Motor neuron (in vitro differentiated cells): ENCODE measurements at regions not wholly inside any gene's neighbourhood (a gene's known extent, or its start where the extent isn't known, plus 50 kb on each side); places are given as distances from the start of the nearest gene placed in this dataset.
A peak's percentile ranks its signal among the peaks of the same experiment; 100 is the strongest.

Experiments used
- ATAC-seq, 8 experiments: fragments of 200-7000 bp; cut with Tn5 transposase; replicated peaks in 6 of 8; 2 replicates each; pipeline ENCODE4 v1.8.0; 2021; ENCODE audit warnings: mild to moderate bottlenecking in 8 of 8, moderate library complexity in 8 of 8
- H3K27ac ChIP-seq, 2 donors: fragments of 250-450 bp; sonication (Bioruptor Pico); 2 replicates each; pipeline ENCODE4 v1.9.0; 2021; ENCODE audit warnings: antibody characterized with exemption in 2 of 2, mild to moderate bottlenecking in 2 of 2, moderate library complexity in 1 of 2
- H3K4me1 ChIP-seq, 2 donors: fragments of 250-450 bp; sonication (Bioruptor Pico); replicated peaks in 1 of 2; 2 replicates each; pipeline ENCODE4 v1.6.1; 2021; ENCODE audit warnings: antibody characterized with exemption in 2 of 2, mild to moderate bottlenecking in 2 of 2, moderate library complexity in 1 of 2
- H3K4me3 ChIP-seq, 5 donors: fragments of 250-450 bp; sonication (Bioruptor Pico); 2 replicates each; pipeline ENCODE4 v1.9.0; 2021; ENCODE audit warnings: antibody characterized with exemption in 5 of 5, mild to moderate bottlenecking in 5 of 5, moderate library complexity in 4 of 5
- WGBS, 10 experiments: fragments of 450-650 bp; shearing (Covaris generic); methylation state at CpG; one replicate each; pipeline ENCODE4 v1.0.0; 2022; 5-methylcytosine and 5-hydroxymethylcytosine counted together
- in situ Hi-C, 9 experiments: fragments of 400-800 bp; cut with MboI; loops; one replicate each; pipeline ENCODE4 v1.15.0; 2021; ENCODE audit warnings: low sequenced_read_pairs in 9 of 9, low pct_unique_long_range_greater_than_20kb in 2 of 9; ENCODE audit not compliant: unreplicated experiment in 9 of 9

DNA sequence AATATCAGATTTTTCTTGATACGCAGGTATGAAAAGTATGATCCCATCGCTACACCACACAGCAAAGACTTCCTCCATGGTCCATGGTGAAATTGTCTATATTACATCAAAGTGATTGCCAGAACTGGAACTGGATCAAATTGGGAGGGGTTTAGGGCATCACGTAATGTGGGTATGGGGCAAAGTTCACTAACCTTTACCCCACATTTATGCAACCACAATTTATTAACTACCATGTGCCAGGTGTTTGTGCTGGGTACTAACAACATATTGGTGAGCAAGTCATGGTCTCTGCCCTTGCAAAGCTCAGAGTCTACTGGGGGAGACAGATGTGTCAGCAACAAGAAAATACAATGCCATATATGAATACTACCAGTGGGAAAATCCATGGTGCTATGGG, 258.9 kb downstream of the SUDS3 start:
- in situ Hi-C loops, result no loop called here
- 0 to 94% (median 32%) methylated on average over 2 to 3 of the region's 3 CpGs; no CpG with 5 or more reads in 3 of the 10 experiments for WGBS, 10 experiments
- ATAC-seq, result no peak
- no peak overlapping the region for H3K4me3 ChIP-seq
- no peak overlapping the region for H3K27ac ChIP-seq
- no peaks in the 10 kb centered on the region for H3K4me1 ChIP-seq

DNA sequence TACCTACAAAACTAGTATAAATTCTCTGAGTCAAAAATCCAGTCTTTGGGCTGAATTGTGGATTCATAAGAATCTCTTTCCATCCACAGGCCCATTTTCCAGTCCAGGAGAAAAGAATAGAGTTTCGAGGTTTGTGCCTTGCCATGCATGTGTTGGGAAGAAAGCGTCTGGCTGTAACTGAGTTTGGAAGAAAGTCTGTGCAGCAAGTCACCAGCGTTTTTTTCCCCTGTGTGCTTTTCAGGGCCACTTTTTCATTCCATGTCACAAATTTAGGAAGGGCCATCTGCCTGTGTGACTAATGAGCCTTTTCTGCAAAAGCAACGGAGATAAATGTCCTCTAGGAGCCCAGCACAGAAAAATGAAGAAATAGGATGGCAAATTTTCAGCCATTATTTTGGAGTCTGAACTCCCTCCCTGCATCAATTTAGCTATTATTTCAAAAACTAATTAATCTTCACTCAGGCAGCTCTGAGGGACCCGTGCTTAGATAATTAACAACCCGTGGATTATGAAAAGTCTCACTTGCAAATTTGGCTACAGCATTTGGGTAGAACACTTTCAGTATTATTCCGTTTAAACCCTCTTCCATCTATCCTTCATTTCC, 261.5 kb downstream of the SUDS3 start:
- H3K4me3 ChIP-seq, result no peak overlapping the region
- 6 to 31% (median 12%) methylated on average over 3 to 6 of the region's 7 CpGs; no CpG with 5 or more reads in 1 of the 10 experiments for WGBS, 10 experiments
- no peak overlapping the region for H3K27ac ChIP-seq
- in situ Hi-C loops, result no loop called here
- H3K4me1 ChIP-seq, result no peaks in the 10 kb centered on the region
- ATAC-seq, result no peak

DNA sequence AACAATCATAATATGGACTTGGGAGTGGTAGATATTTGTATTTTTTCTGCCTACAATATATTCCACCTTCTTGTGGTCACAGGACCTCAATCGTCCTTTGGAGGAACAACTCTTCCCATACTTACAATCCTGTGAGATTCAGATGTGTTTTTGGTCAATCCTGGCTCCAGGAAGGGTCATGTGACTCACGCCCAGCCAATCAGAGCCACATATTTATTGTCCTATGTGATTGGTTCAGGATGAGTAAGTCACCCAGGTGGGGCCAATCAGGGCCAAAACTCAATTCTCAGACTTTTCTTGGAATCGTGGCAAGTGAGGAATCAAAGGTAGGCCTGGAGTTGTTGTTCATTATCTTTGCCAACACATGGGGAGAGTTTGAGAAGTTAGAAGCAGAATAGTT, 264.9 kb downstream of the SUDS3 start:
- no peak overlapping the region for H3K4me3 ChIP-seq
- WGBS, 10 experiments, result 0 to 100% (median 83%) methylated on average over 1 to 3 of the region's 3 CpGs; no CpG with 5 or more reads in 1 of the 10 experiments
- no peak for ATAC-seq
- no peaks in the 10 kb centered on the region for H3K4me1 ChIP-seq
- no peak overlapping the region for H3K27ac ChIP-seq
- in situ Hi-C loops, result no loop called here

DNA sequence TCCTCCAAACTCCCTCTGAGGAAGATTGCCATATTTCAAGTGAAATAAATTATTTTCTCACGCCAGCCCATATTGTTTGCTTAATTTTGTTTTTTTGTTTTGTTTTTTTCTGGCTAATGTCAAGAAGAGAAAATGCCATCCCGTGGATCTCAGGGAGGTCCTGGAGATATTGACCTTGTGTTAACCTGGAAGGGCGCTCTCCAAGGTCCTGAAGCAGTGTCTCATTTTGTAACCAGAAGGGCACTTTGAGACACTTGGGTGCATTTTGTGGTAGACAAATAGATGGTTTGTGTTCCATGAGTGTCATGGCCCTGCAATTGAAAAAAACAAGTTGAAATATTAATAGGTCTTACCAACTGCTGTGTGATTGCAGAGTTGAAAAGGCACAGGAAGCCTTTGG, 268.9 kb downstream of the SUDS3 start:
- no peak overlapping the region for H3K27ac ChIP-seq
- no peak overlapping the region for H3K4me3 ChIP-seq
- H3K4me1 ChIP-seq, result no peaks in the 10 kb centered on the region
- 0 to 61% (median 22%) methylated on average over 1 to 3 of the region's 3 CpGs for WGBS, 10 experiments
- in situ Hi-C loops, result no loop called here
- no peak for ATAC-seq

DNA sequence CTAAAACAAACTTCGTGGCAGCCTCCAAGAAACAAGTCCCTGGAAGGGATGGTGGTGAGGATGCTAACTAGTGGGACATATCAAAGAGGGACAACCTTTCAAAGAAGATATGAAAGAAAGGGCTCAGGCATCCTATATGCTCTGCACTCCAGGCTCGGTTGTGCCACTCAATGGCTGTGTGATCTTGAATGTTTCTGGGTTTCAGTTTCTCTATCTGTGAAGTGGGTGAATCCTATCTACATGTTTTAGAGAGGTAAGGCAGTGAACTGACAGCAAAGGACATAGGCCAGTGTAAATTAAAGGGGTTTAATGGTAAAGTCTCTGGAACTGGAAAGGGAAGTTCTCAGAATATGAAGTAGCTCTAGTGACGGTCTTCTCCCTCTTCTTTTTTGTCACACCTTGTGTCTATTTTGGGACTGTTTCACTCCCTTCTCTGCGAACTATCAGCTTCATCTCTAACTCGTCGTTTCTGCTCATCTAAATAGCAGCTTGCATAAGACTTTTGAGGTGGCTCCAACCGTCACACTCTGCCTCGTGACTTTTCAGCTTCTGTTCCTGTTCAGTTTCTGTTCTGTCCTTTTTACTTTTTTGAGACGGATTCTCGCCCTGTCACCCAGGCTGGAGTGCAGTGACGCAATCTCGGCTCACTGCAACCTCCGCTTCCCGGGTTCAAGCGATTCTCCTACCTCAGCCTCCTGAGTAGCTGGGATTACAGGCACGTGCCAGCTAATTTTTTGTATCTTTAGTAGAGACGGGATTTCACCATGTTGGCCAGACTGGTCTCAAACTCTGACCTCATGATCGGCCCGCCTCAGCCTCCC, 273.6 kb downstream of the SUDS3 start:
- ATAC-seq, result no peak
- H3K27ac ChIP-seq, result no peak overlapping the region
- no peak overlapping the region for H3K4me3 ChIP-seq
- WGBS, 10 experiments, result 17 to 95% (median 85%) methylated on average over 2 to 19 of the region's 19 CpGs; no CpG with 5 or more reads in 1 of the 10 experiments
- in situ Hi-C loops, result no loop called here
- H3K4me1 ChIP-seq, result no peaks in the 10 kb centered on the region

DNA sequence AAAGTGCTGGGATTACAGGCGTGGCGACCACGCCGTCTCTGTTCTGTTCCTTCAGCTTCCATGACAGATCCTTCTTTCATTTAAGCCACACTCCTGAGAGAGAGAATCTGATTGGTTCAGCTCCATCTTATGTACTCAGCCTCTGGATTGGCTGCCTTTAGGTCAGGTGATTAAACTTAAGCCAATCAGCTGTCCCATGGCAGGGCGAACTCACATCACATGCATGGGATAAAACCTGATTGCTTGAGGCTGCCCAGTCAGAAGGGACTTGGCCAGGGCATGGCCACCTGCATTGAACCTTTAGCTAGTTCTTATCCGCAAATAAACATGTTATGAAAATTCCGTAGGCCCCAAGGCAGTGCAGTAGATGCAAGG, 274.2 kb downstream of the SUDS3 start:
- Histone ChIP-seq H3K4me1 (no peaks in the 10 kb centered on the region), H3K27ac (no peak overlapping the region), H3K4me3 (no peak overlapping the region)
- no peak for ATAC-seq
- in situ Hi-C loops, result no loop called here
- 6 to 100% (median 84%) methylated on average over 1 to 7 of the region's 7 CpGs; no CpG with 5 or more reads in 3 of the 10 experiments for WGBS, 10 experiments

DNA sequence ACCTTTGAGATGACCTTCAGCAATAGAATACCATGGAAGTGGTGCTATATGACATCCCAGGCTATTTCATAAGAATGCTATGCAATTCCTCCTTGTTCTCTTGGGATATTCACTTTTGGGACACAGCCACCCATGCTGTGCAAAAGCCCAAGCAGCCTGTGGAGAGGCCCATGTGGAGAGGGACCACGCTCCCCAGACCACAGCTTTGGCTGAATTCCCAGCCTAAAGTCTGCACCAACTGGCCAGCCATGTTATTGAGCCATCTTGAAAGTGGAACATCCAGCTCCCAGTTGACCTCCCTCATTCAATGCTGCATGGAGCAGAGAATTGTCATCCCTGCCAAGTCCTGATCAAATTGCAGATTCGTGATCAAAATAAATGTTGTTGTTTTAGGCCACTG, 275.1 kb downstream of the SUDS3 start:
- H3K27ac ChIP-seq, result no peak overlapping the region
- in situ Hi-C loops, result no loop called here
- no peak for ATAC-seq
- 0 to 100% (median 27%) methylated on average over 1 to 2 of the region's 2 CpGs; no CpG with 5 or more reads in 4 of the 10 experiments for WGBS, 10 experiments
- no peak overlapping the region for H3K4me3 ChIP-seq
- H3K4me1 ChIP-seq, result no peaks in the 10 kb centered on the region

DNA sequence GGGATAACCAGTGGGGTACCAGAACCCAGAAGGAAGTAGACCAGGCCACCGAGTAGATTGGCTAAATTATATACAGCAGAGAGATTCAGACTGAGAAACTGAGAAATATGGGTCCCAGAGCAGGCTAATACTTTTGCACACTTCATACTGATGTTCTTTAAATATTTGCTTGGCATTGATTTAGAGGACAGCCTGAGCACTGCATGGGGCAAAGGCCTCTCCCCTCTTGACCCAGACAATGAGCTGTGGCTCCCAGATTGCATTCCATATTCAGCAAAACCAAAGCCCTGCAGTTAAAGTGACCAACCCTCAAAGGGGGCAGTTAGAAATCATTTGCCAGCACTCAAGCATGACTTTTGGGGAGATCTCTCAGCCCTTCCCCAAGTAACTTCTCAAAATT, 279.2 kb downstream of the SUDS3 start:
- in situ Hi-C loops, result no loop called here
- no peak for ATAC-seq
- Histone ChIP-seq H3K27ac (no peak overlapping the region), H3K4me3 (no peak overlapping the region), H3K4me1 (no peaks in the 10 kb centered on the region)
- WGBS, 10 experiments, result 0 to 100% (median 60%) methylated on average over 1 of the region's 1 CpG; no CpG with 5 or more reads in 1 of the 10 experiments

DNA sequence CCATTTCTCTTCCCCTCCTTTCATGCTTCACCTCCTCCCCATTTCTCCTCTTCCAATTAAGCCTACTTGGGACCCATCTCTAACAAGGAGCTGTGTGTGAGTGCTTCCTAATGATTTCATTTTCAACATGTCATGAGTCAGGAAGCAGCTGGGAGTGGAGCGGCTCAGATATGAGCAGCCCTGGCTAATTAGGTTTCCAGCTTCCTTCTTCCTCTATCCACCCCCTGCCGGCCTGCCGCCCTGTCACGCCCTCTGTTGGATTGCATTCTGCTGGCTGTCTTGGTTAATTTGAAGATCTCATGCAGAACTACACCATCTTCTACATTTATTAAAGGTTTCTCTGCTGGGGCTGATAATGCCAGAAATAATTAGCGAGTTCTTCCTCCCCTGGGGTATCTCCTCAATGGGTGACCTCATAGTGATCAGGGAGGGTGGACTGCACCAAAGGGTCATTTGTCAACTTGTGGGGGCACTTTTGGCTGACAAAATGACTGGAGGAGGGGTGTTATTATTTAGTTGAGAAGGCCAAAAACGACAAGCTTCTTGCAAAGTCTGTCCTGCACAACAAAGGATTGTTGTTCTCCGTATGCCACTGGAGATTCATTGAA, 300.9 kb upstream of the SRRM4 start:
- H3K4me1 ChIP-seq, result peaks cover 2 to 19% of the 10 kb centered on the region in 2 donors
- in situ Hi-C loops, result no loop called here
- ATAC-seq, result peak in 5 of 8 experiments; percentile 84 to 99 (median 95)
- WGBS, 10 experiments, result 0 to 53% (median 37%) methylated on average over 2 to 6 of the region's 7 CpGs; no CpG with 5 or more reads in 3 of the 10 experiments
- H3K27ac ChIP-seq, result peak overlapping the region in 1 of 2 donors; percentile 67
- no peak overlapping the region for H3K4me3 ChIP-seq

DNA sequence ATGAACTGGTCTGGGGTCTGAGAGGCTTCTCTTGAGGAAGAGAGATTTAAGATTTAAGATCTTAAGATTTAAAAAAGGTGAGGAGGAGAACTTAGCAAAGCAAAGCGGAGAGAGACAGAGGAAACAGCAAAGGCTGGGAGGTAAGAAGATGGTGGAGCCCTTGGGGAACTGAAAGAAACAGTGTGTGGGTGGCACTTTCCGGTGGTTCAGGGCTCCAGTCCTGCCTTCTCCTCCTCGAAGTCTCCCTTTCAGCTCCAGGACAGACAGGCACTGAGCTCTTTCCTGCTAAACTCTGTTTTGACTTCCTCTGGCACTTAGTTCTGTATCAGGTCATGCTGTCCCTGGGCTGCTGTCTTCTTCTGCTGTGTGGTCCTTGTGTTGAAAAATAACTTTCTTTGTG, 298.7 kb upstream of the SRRM4 start:
- Histone ChIP-seq H3K4me3 (no peak overlapping the region), H3K4me1 (peaks cover 14 to 25% of the 10 kb centered on the region in 2 donors), H3K27ac (no peak overlapping the region)
- ATAC-seq, result no peak
- 0 to 80% (median 45%) methylated on average over 1 to 3 of the region's 3 CpGs; no CpG with 5 or more reads in 2 of the 10 experiments for WGBS, 10 experiments
- in situ Hi-C loops, result no loop called here

DNA sequence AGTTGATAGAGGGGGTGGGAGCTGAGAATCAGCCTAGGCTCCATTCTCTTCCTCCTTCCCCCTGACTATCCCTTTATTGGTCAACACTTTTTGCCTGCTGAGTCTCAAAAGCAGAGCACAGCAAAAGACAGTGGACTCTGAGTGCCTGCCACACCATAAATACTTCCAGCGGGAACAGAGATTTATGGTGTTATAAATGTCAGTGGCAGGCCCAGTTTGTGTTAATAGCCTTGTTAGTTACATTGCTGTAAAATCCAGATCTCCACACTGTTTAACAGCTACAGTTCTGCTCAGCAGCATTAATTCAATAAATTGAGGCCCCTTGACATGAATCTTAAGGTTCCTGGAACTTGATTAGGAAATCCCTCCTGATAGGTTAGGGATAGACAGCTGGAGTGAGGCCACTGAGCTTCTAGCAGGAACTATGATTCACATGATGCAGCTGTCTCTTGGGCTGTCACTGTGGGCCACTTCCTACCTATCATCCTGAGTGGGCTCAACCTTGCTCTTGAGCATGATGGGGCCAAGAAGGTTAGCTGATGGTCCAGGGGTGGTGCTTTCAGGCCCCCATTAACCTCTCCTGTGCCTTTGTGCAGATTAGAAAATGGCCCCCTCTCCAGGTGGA, 295.2 kb upstream of the SRRM4 start:
- H3K27ac ChIP-seq, result peak overlapping the region; percentile 20 to 23
- 0 to 56% (median 0%) methylated on average over 1 of the region's 1 CpG; no CpG with 5 or more reads in 7 of the 10 experiments for WGBS, 10 experiments
- H3K4me1 ChIP-seq, result peaks cover 20 to 24% of the 10 kb centered on the region in 2 donors
- no peak overlapping the region for H3K4me3 ChIP-seq
- in situ Hi-C loops, result no loop called here
- ATAC-seq, result peak in 5 of 8 experiments; percentile 91 to 97 (median 96)

DNA sequence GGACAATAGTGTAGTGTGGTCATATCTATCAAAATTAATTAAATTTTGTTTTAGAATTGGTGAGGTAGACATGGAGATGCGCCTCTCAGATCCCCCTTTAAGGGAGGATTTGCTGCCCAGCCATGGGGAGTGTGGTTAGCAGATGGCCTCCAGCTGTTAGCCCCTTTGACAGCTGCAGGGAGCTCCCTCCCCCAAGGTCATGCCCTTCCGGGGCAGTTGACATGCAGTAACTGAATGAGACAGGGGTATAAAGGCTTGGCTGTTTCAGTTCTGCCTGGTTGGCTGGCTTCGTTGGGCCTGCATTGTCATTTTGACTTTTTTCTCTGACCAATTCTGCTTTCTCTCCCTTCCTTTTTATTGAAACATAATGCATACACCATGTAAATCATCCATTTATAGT, 291.5 kb upstream of the SRRM4 start:
- H3K4me1 ChIP-seq, result peaks cover 18 to 20% of the 10 kb centered on the region in 2 donors
- whole genome bisulfite sequencing, 10 experiments, result 0 to 24% (median 7%) methylated on average over 1 to 3 of the region's 3 CpGs; no CpG with 5 or more reads in 5 of the 10 experiments
- in situ Hi-C loops, result no loop called here
- no peak overlapping the region for H3K4me3 ChIP-seq
- H3K27ac ChIP-seq, result no peak overlapping the region
- ATAC-seq, result no peak

DNA sequence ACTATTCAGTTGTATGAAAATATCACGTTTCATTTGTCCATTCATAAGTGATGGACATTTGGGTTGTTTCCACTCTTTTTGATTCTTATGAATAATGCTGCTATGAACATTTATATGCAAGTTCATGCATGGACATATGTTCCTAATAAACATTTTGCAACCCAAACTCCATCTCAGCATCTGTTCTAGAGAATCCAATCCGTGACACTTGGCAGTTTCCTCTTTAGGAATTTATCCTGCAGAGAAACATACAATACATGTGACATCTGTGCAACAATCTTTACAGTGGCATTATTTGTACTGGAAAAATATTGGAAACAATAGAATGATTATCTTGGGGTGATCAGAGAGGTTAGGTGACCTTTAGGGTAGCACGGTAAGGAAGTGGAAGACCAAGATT, 290.8 kb upstream of the SRRM4 start:
- Histone ChIP-seq H3K27ac (no peak overlapping the region), H3K4me1 (peaks cover 16 to 18% of the 10 kb centered on the region in 2 donors), H3K4me3 (no peak overlapping the region)
- 0 to 100% (median 83%) methylated on average over 1 to 3 of the region's 3 CpGs for WGBS, 10 experiments
- ATAC-seq, result no peak
- in situ Hi-C loops, result no loop called here
